Activated naive CD4-positive, alpha-beta T cell treated with anti-CD3 and anti-CD28 coated beads, Interleukin-2, amount 50 U/mL, for 72 hours (primary cell): ENCODE measurements at regions not wholly inside any gene's neighbourhood (a gene's known extent, or its start where the extent isn't known, plus 50 kb on each side); places are given as distances from the start of the nearest gene placed in this dataset.
"Not testable (repeated sequence)": the region's sequence is repeated elsewhere in the genome, so short reads cannot be mapped to it uniquely, and the experiment has no call there.

Experiments used
- ATAC-seq, 2 donors: fragments of 150-1000 bp; cut with Tn5 transposase; 2 replicates each; pipeline ENCODE4 v1.10.0; 2021; ENCODE audit warnings: mild to moderate bottlenecking in 2 of 2, moderate library complexity in 2 of 2
- DNase-seq, 2 donors: peaks; one replicate each; pipeline ENCODE4 v3.0.0; 2021 to 2022; ENCODE audit warnings: low spot score in 2 of 2
- H3K27ac Mint-ChIP-seq, 2 donors: one replicate each; pipeline ENCODE4 v1.8.0; 2022; ENCODE audit warnings: mild to moderate bottlenecking in 2 of 2, mixed read lengths in 2 of 2
- H3K36me3 Mint-ChIP-seq, 2 donors: one replicate each; pipeline ENCODE4 v1.8.0; 2022; ENCODE audit warnings: mixed read lengths in 2 of 2
- H3K9me3 Mint-ChIP-seq, 2 donors: one replicate each; pipeline ENCODE4 v1.8.0; 2022; ENCODE audit warnings: mixed read lengths in 2 of 2

- ATAC-seq: no peak
- no peak for DNase-seq
- Mint-ChIP-seq H3K27ac (no peak overlapping the region), H3K9me3 (no peaks in the 10 kb centered on the region), H3K36me3 (no peaks in the 10 kb centered on the region)
Measured at GRCh38 chr2:53234548-53234903, 533.1 kb upstream of the CHAC2 start.

DNA sequence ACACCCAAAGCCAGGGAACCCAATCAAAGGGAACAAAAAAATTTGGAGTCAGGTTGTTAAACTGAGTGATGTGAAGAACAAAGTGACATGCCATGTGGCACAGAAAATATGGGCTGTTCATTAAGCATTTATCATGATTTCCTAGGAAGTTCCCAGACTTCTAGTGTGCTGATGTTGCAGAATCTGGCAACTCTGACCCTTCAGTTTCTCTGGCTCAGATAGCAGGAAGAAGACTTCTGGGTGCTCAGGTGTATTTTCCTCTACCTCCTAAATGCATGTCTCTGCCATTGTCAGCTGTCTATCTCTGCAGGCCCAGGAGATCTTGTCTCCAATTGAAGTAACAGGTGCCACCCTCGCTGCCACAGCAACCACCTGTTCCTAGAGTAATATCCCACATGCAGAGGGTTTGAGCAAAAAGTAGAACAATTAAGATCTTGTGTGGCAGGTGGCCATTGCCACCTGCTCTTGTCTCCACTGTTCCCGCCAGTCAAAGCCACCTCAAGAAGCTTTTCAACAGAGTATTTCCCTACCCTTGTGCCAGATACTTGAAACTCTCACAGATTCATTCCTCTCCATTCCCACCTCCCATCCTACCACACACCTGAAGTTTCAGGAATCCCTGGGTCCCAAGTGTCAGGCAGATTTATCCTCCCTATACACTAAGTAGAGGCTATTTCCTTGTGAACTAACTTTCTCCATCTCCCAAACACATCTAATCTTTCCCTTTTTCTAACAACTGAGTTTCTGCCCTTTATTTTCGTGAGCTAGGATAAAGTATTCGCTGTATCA, 533.7 kb upstream of the CHAC2 start:
- no peaks in the 10 kb centered on the region for H3K36me3 Mint-ChIP-seq
- no peaks in the 10 kb centered on the region for H3K9me3 Mint-ChIP-seq
- H3K27ac Mint-ChIP-seq: no peak overlapping the region
- DNase-seq (no peak), ATAC-seq (no peak)

GRCh38 chr2:53231908-53232307, 535.7 kb upstream of the CHAC2 start:
- no peak for ATAC-seq
- Mint-ChIP-seq H3K9me3 (peaks cover 4% of the 10 kb centered on the region in 2 donors), H3K36me3 (no peaks in the 10 kb centered on the region), H3K27ac (no peak overlapping the region)
- DNase-seq: no peak

DNA sequence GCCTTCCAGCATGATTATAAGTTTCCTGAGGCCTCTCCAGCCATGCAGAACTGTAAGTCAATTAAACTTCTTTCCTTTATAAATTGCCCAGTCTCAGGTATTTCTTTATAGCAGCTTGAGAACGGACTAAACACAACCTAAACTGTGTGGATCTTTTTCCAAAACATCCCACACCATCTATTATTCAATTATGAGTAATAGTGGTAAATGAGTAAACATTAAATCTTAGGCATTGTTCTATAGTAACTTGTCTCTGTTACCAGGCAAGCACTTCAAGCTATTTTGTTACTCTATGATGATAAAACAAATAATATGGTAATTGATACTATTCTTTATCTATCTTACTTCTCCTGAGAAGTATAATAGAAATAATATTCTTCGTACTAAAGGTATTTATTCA, 536.9 kb upstream of the CHAC2 start:
- ATAC-seq (no peak), DNase-seq (no peak)
- Mint-ChIP-seq H3K27ac (no peak overlapping the region), H3K9me3 (peaks cover 4 to 5% of the 10 kb centered on the region in 2 donors), H3K36me3 (no peaks in the 10 kb centered on the region)

DNA sequence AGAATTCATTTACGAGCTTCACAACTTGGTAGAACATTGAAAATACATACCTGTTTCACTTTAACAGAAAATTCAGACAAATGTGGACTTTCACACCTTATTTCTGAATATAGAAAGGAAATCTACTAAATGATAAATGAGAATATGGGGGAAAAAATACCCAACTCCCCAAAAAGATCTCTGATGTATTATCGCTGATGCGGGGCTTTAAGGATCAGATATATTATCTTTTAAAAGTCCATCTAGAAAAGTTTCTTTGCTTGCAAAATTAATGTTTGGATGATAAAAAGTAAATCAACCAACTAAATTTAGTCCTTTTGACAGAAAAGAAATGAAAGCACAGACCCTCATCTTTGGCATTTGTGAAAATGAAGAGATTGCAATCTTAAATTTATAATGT, 540.1 kb upstream of the CHAC2 start:
- Mint-ChIP-seq H3K27ac (no peak overlapping the region), H3K36me3 (no peaks in the 10 kb centered on the region)
- no peak for ATAC-seq

DNA sequence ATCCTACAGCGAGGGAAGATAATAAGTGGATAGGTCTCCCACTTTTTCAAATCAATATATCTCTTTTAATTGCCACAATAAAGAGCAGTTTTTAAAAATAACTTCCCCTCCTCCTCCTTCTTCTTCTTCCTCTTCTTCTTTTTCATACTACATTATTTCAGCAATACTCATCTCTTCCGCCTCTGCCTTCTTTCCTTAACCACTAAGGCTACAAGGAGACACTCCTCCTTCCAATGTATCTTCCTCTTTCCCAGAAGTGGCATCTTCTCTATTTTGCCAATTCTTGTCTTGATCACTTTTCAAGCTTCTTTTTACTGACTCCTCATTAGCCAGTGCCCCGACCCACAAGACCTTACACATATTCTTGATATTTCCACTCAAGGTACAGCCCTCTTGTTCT, 546.6 kb upstream of the CHAC2 start:
- DNase-seq (no peak), ATAC-seq (no peak)
- Mint-ChIP-seq H3K27ac (no peak overlapping the region), H3K9me3 (peaks cover 6 to 8% of the 10 kb centered on the region in 2 donors), H3K36me3 (no peaks in the 10 kb centered on the region)

More for the DNA sequence above, 540.1 kb upstream of the CHAC2 start:
- no peak for DNase-seq
- peaks cover 4 to 5% of the 10 kb centered on the region in 2 donors for H3K9me3 Mint-ChIP-seq

GRCh38 chr2:53217250-53217649, 550.4 kb upstream of the CHAC2 start:
- peaks cover 21 to 24% of the 10 kb centered on the region in 2 donors for H3K9me3 Mint-ChIP-seq
- no peak for ATAC-seq

DNA sequence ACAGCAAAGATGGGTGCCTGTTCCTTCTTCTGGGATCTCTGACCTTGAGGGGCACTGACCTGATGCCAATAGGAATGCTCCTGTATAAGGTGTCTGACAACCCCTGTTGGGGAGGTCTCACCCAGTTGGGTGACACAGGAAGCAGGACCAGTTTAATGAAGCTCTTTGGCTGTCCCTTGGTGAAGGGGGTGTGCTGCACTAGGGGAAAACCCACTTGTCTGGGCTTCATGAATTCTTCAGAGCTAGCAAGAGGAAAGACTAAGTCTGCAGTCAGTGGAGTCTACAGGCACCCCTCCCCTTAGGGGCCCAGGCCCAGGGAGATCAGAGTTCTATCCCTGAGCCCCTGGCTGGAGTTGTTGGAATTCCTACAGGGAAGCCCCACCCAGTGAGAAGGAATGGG, 550.8 kb upstream of the CHAC2 start:
- no peak for ATAC-seq
- H3K27ac Mint-ChIP-seq: no peak overlapping the region
- H3K36me3 Mint-ChIP-seq: peaks cover 5 to 11% of the 10 kb centered on the region in 2 donors
- peaks cover 21 to 24% of the 10 kb centered on the region in 2 donors for H3K9me3 Mint-ChIP-seq
- DNase-seq: no peak

More at GRCh38 chr2:53217250-53217649, 550.4 kb upstream of the CHAC2 start:
- DNase-seq: no peak
- Mint-ChIP-seq H3K27ac (no peak overlapping the region), H3K36me3 (peaks cover 5 to 11% of the 10 kb centered on the region in 2 donors)

DNA sequence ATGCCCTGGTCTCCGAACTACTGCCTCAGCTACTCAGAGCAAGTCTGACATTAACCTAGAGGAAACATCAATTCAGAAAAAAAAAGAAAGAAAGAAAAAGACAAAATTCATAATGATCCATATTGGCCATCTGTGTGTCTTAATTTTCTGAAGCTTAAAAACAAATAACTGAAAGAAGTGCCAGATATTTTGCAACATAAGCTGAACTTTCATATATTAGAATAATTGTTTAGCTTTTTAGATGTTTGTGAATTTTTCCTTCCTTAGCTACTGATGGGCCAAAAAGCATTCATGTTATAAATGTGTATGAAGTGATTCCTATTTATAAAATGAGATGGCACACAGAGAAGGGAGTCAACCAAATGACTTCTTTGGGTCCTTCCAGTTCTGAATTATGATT, 555.0 kb upstream of the CHAC2 start:
- DNase-seq (no peak), ATAC-seq (no peak)
- Mint-ChIP-seq H3K27ac (no peak overlapping the region), H3K36me3 (peaks cover 5 to 11% of the 10 kb centered on the region in 2 donors), H3K9me3 (peaks cover 21 to 24% of the 10 kb centered on the region in 2 donors)

- Mint-ChIP-seq H3K27ac (no peak overlapping the region), H3K36me3 (peaks cover 5 to 11% of the 10 kb centered on the region in 2 donors), H3K9me3 (peaks cover 18 to 19% of the 10 kb centered on the region in 2 donors)
- no peak for ATAC-seq
- no peak for DNase-seq
Measured at GRCh38 chr2:53211201-53211774, 556.3 kb upstream of the CHAC2 start.

- no peak for DNase-seq
- peaks cover 5 to 11% of the 10 kb centered on the region in 2 donors for H3K36me3 Mint-ChIP-seq
Measured at GRCh38 chr2:53210538-53210937, 557.1 kb upstream of the CHAC2 start.

GRCh38 chr2:53209679-53210458, 557.7 kb upstream of the CHAC2 start:
- no peak for ATAC-seq
- no peak for DNase-seq
- Mint-ChIP-seq H3K27ac (no peak overlapping the region), H3K9me3 (peaks cover 8% of the 10 kb centered on the region in 2 donors), H3K36me3 (peaks cover 5 to 6% of the 10 kb centered on the region in 2 donors)

More at GRCh38 chr2:53210538-53210937, 557.1 kb upstream of the CHAC2 start:
- H3K9me3 Mint-ChIP-seq: peaks cover 12 to 14% of the 10 kb centered on the region in 2 donors
- H3K27ac Mint-ChIP-seq: no peak overlapping the region
- ATAC-seq: no peak

DNA sequence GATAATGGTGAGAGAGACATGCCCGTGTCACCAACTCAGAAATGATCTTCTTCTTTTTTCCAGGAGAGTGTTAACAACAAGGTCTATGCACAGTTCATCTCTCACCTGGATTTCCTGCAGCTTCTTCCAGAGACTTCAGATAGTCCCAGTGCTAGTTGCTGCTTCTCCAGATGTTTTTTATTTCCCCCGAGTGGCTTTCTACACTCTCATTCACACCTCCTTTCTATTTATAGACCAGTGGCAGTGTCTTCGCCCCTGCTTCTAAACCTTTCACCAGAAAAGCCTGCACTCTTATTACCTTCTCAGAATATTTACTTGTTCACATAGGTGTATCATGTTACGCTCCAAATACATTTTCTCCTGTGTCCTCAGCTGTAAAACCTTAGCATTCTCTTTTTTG, 558.8 kb upstream of the CHAC2 start:
- no peaks in the 10 kb centered on the region for H3K36me3 Mint-ChIP-seq
- H3K27ac Mint-ChIP-seq: no peak overlapping the region
- DNase-seq: no peak
- ATAC-seq: no peak
- H3K9me3 Mint-ChIP-seq: no peaks in the 10 kb centered on the region

- not testable (repeated sequence) for DNase-seq
Measured at GRCh38 chr2:53206226-53206625, 561.4 kb upstream of the CHAC2 start.

DNA sequence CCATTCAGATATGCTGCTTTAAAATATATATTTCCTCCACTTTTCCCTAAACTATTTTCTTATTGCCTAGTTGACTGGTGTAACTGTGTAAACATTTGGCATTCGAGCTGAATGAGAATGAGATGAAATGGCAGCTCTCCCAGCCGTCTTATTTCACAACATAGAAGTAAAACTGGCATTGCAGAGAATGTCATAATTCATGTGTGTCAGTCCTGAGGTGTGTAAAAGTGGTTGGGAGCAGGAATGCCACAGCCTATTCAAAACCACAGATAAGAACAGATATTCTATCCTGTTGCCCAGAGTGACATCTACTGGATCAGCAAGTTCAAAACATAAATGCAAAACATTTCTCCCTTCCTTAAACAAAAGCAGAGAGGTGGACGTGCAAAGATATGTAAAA, 565.5 kb upstream of the CHAC2 start:
- ATAC-seq: no peak
- no peaks in the 10 kb centered on the region for H3K9me3 Mint-ChIP-seq
- H3K27ac Mint-ChIP-seq: no peak overlapping the region
- H3K36me3 Mint-ChIP-seq: no peaks in the 10 kb centered on the region
- no peak for DNase-seq

More at GRCh38 chr2:53206226-53206625, 561.4 kb upstream of the CHAC2 start:
- H3K36me3 Mint-ChIP-seq, H3K9me3 Mint-ChIP-seq, ATAC-seq, H3K27ac Mint-ChIP-seq: not testable (repeated sequence)

- DNase-seq (no peak), ATAC-seq (no peak)
- Mint-ChIP-seq H3K36me3 (no peaks in the 10 kb centered on the region), H3K27ac (no peak overlapping the region), H3K9me3 (peaks cover 4% of the 10 kb centered on the region in 2 donors)
Measured at GRCh38 chr2:53200072-53200471, 567.5 kb upstream of the CHAC2 start.

- Mint-ChIP-seq H3K27ac (no peak overlapping the region), H3K9me3 (peaks cover 0 to 6% of the 10 kb centered on the region in 2 donors), H3K36me3 (no peaks in the 10 kb centered on the region)
- ATAC-seq (no peak), DNase-seq (no peak)
Measured at GRCh38 chr2:53188851-53189510, 578.6 kb upstream of the CHAC2 start.
